ENCODE measurements at regions not wholly inside any gene's neighbourhood (a gene's known extent, or its start where the extent isn't known, plus 50 kb on each side); places are given as distances from the start of the nearest gene placed in this dataset.
A peak's percentile ranks its signal among the peaks of the same experiment; 100 is the strongest.

GRCh38 chr10:31130406-31130805 is 98.7 kb upstream of the ZNF438 start:
- H3K27me3 Mint-ChIP-seq: no peaks in the 10 kb centered on the region
- H3K27ac Mint-ChIP-seq: no peak overlapping the region
- no peak for DNase-seq
- peaks cover 8 to 30% (median 16%) of the 10 kb centered on the region in 4 donors for H3K4me1 Mint-ChIP-seq
- intact Hi-C loops (cut with micrococcal nuclease): loop anchor here (5.0 kb wide), 1 partner anchor 187 kb away; the partner anchor contains the start of gene ZEB1
- Histone ChIP-seq H3K27me3 (ENCODE audit: insufficient read depth, low read length) (no peaks in the 10 kb centered on the region), H3K9me3 (ENCODE audit: control insufficient read depth in 1 of 2, low read length in 2 of 2) (no peaks in the 10 kb centered on the region), H3K4me1 (ENCODE audit: insufficient read depth, low read length) (peaks cover 18% of the 10 kb centered on the region), H3K27ac (ENCODE audit: low read depth, low read length) (no peak overlapping the region), H3K4me3 (ENCODE audit: low read length in 2 of 2) (no peak overlapping the region), H3K36me3 (ENCODE audit: insufficient read depth, low read length) (no peaks in the 10 kb centered on the region)
- CTCF ChIA-PET (ENCODE audit: partially characterized antibody): interaction anchor here (0.7 kb wide), 1 partner anchor 188 kb away, joined by 3 read pairs; no protein-coding TSS in a partner anchor
- POLR2A ChIA-PET (ENCODE audit: partially characterized antibody): no interaction called here
- H3K4me3 Mint-ChIP-seq: no peak overlapping the region
- no peaks in the 10 kb centered on the region for H3K9me3 Mint-ChIP-seq
- H3K36me3 Mint-ChIP-seq: no peaks in the 10 kb centered on the region

- Histone ChIP-seq H3K9me3 (ENCODE audit: control insufficient read depth in 1 of 2, low read length in 2 of 2) (no peaks in the 10 kb centered on the region), H3K4me1 (ENCODE audit: insufficient read depth, low read length) (peaks cover 23% of the 10 kb centered on the region), H3K27ac (ENCODE audit: low read depth, low read length) (no peak overlapping the region), H3K4me3 (ENCODE audit: low read length in 2 of 2) (no peak overlapping the region), H3K27me3 (ENCODE audit: insufficient read depth, low read length) (no peaks in the 10 kb centered on the region), H3K36me3 (ENCODE audit: insufficient read depth, low read length) (no peaks in the 10 kb centered on the region)
- intact Hi-C loops (cut with micrococcal nuclease): loop anchor here (5.0 kb wide), 1 partner anchor 186 kb away; the partner anchor contains the start of gene ZEB1
- ChIA-PET POLR2A (ENCODE audit: partially characterized antibody) (no interaction called here), CTCF (ENCODE audit: partially characterized antibody) (interaction anchor here (0.6 to 1.7 kb wide), 4 partner anchors 10 to 347 kb away, joined by 3 to 8 read pairs (median 4); no protein-coding TSS in a partner anchor)
- H3K4me1 Mint-ChIP-seq: peaks cover 11 to 36% (median 22%) of the 10 kb centered on the region in 4 donors
- no peaks in the 10 kb centered on the region for H3K36me3 Mint-ChIP-seq
- H3K4me3 Mint-ChIP-seq: no peak overlapping the region
- no peak for DNase-seq
- no peaks in the 10 kb centered on the region for H3K9me3 Mint-ChIP-seq
- H3K27me3 Mint-ChIP-seq: no peaks in the 10 kb centered on the region
- no peak overlapping the region for H3K27ac Mint-ChIP-seq
Observed at GRCh38 chr10:31131251-31131650, 99.6 kb upstream of the ZNF438 start.

GRCh38 chr10:31132681-31133244 is 101.1 kb upstream of the ZNF438 start:
- H3K4me1 Mint-ChIP-seq: peaks cover 21 to 51% (median 35%) of the 10 kb centered on the region in 4 donors
- peaks cover 37% of the 10 kb centered on the region for H3K4me1 ChIP-seq (ENCODE audit: insufficient read depth, low read length)
- H3K27ac Mint-ChIP-seq: peak overlapping the region; percentile 22 to 91 (median 73)
- POLR2A ChIA-PET (ENCODE audit: partially characterized antibody): interaction anchor here (0.6 to 1.6 kb wide), 4 partner anchors 12 to 787 kb away, joined by 3 to 6 read pairs (median 3); partner anchors contain the start of genes ZEB1 and ZNF438
- intact Hi-C loops (cut with micrococcal nuclease): loop anchor here (1.0 to 5.0 kb wide), 3 partner anchors 100 to 628 kb away; partner anchors contain the start of gene ZEB1
- no peaks in the 10 kb centered on the region for H3K27me3 Mint-ChIP-seq
- H3K4me3 ChIP-seq (ENCODE audit: low read length in 2 of 2): no peak overlapping the region
- H3K9me3 ChIP-seq (ENCODE audit: control insufficient read depth in 1 of 2, low read length in 2 of 2): no peaks in the 10 kb centered on the region
- no peak overlapping the region for H3K27ac ChIP-seq (ENCODE audit: low read depth, low read length)
- CTCF ChIA-PET (ENCODE audit: partially characterized antibody): interaction anchor here (0.6 to 1.7 kb wide), 3 partner anchors 348 to 720 kb away, joined by 3 to 8 read pairs (median 3); no protein-coding TSS in a partner anchor
- no peaks in the 10 kb centered on the region for H3K9me3 Mint-ChIP-seq
- no peaks in the 10 kb centered on the region for H3K36me3 Mint-ChIP-seq
- peak overlapping the region in 7 of 8 donors; percentile 57 to 84 (median 70) for H3K4me3 Mint-ChIP-seq
- no peaks in the 10 kb centered on the region for H3K27me3 ChIP-seq (ENCODE audit: insufficient read depth, low read length)
- no peaks in the 10 kb centered on the region for H3K36me3 ChIP-seq (ENCODE audit: insufficient read depth, low read length)
- DNase-seq: no peak

- CTCF ChIA-PET (ENCODE audit: partially characterized antibody): interaction anchor here (1.0 kb wide), 1 partner anchor 349 kb away, joined by 3 read pairs; no protein-coding TSS in a partner anchor
- H3K27me3 ChIP-seq (ENCODE audit: insufficient read depth, low read length): no peaks in the 10 kb centered on the region
- intact Hi-C loops (cut with micrococcal nuclease): loop anchor here (1.0 to 5.0 kb wide), 3 partner anchors 101 to 627 kb away; partner anchors contain the start of gene ZEB1
- peak overlapping the region; percentile 45 for H3K27ac ChIP-seq (ENCODE audit: low read depth, low read length)
- Mint-ChIP-seq H3K27me3 (no peaks in the 10 kb centered on the region), H3K4me3 (peak overlapping the region; percentile 61 to 79 (median 70)), H3K4me1 (peaks cover 23 to 51% (median 35%) of the 10 kb centered on the region in 4 donors), H3K27ac (peak overlapping the region in 6 of 7 donors; percentile 29 to 86 (median 74)), H3K9me3 (no peaks in the 10 kb centered on the region), H3K36me3 (no peaks in the 10 kb centered on the region)
- POLR2A ChIA-PET (ENCODE audit: partially characterized antibody): interaction anchor here (0.5 to 1.6 kb wide), 4 partner anchors 13 to 604 kb away, joined by 3 to 6 read pairs (median 3); partner anchors contain the start of genes ZEB1 and ZNF438
- peak overlapping the region in 1 of 2 donors; percentile 59 for H3K4me3 ChIP-seq (ENCODE audit: low read length in 2 of 2)
- H3K9me3 ChIP-seq (ENCODE audit: control insufficient read depth in 1 of 2, low read length in 2 of 2): no peaks in the 10 kb centered on the region
- peaks cover 37% of the 10 kb centered on the region for H3K4me1 ChIP-seq (ENCODE audit: insufficient read depth, low read length)
- DNase-seq: no peak
- H3K36me3 ChIP-seq (ENCODE audit: insufficient read depth, low read length): no peaks in the 10 kb centered on the region
Observed at GRCh38 chr10:31133251-31133791, 101.7 kb upstream of the ZNF438 start.

- Mint-ChIP-seq H3K27ac (peak overlapping the region in 5 of 7 donors; percentile 17 to 72 (median 45)), H3K36me3 (no peaks in the 10 kb centered on the region), H3K9me3 (no peaks in the 10 kb centered on the region), H3K4me3 (peak overlapping the region; percentile 61 to 85 (median 79)), H3K4me1 (peaks cover 23 to 51% (median 35%) of the 10 kb centered on the region in 4 donors), H3K27me3 (no peaks in the 10 kb centered on the region)
- no peaks in the 10 kb centered on the region for H3K36me3 ChIP-seq (ENCODE audit: insufficient read depth, low read length)
- no peaks in the 10 kb centered on the region for H3K9me3 ChIP-seq (ENCODE audit: control insufficient read depth in 1 of 2, low read length in 2 of 2)
- peak overlapping the region in 1 of 2 donors; percentile 59 for H3K4me3 ChIP-seq (ENCODE audit: low read length in 2 of 2)
- ChIA-PET CTCF (ENCODE audit: partially characterized antibody) (interaction anchor here (1.0 kb wide), 1 partner anchor 349 kb away, joined by 3 read pairs; no protein-coding TSS in a partner anchor), POLR2A (ENCODE audit: partially characterized antibody) (interaction anchor here (1.0 to 1.6 kb wide), 4 partner anchors 102 to 321 kb away, joined by 3 to 6 read pairs (median 4); partner anchors contain the start of genes ZEB1 and ZNF438)
- H3K27ac ChIP-seq (ENCODE audit: low read depth, low read length): peak overlapping the region; percentile 45
- peak; percentile 37 to 60 (median 47) for DNase-seq
- peaks cover 37% of the 10 kb centered on the region for H3K4me1 ChIP-seq (ENCODE audit: insufficient read depth, low read length)
- H3K27me3 ChIP-seq (ENCODE audit: insufficient read depth, low read length): no peaks in the 10 kb centered on the region
- intact Hi-C loops (cut with micrococcal nuclease): loop anchor here (1.0 to 5.0 kb wide), 3 partner anchors 102 to 627 kb away; partner anchors contain the start of gene ZEB1
Observed at GRCh38 chr10:31133792-31134310, 102.2 kb upstream of the ZNF438 start.

GRCh38 chr10:31134311-31134952 is 102.8 kb upstream of the ZNF438 start:
- peak overlapping the region in 1 of 2 donors; percentile 59 for H3K4me3 ChIP-seq (ENCODE audit: low read length in 2 of 2)
- Mint-ChIP-seq H3K9me3 (no peaks in the 10 kb centered on the region), H3K36me3 (no peaks in the 10 kb centered on the region), H3K4me1 (peaks cover 23 to 51% (median 35%) of the 10 kb centered on the region in 4 donors), H3K27me3 (no peaks in the 10 kb centered on the region), H3K27ac (peak overlapping the region; percentile 45 to 90 (median 83)), H3K4me3 (peak overlapping the region; percentile 78 to 85 (median 80))
- no peaks in the 10 kb centered on the region for H3K36me3 ChIP-seq (ENCODE audit: insufficient read depth, low read length)
- peak in 1 of 5 donors; percentile 3 for DNase-seq
- H3K9me3 ChIP-seq (ENCODE audit: control insufficient read depth in 1 of 2, low read length in 2 of 2): no peaks in the 10 kb centered on the region
- no peaks in the 10 kb centered on the region for H3K27me3 ChIP-seq (ENCODE audit: insufficient read depth, low read length)
- POLR2A ChIA-PET (ENCODE audit: partially characterized antibody): interaction anchor here (1.0 to 1.1 kb wide), 3 partner anchors 103 to 322 kb away, joined by 3 to 4 read pairs (median 3); partner anchors contain the start of genes ZEB1 and ZNF438
- H3K27ac ChIP-seq (ENCODE audit: low read depth, low read length): no peak overlapping the region
- peaks cover 37% of the 10 kb centered on the region for H3K4me1 ChIP-seq (ENCODE audit: insufficient read depth, low read length)
- CTCF ChIA-PET (ENCODE audit: partially characterized antibody): interaction anchor here (0.9 kb wide), 1 partner anchor 51 kb away, joined by 3 read pairs; no protein-coding TSS in a partner anchor
- intact Hi-C loops (cut with micrococcal nuclease): loop anchor here (5.0 kb wide), 1 partner anchor 183 kb away; the partner anchor contains the start of gene ZEB1
